ENCODE measurements at regions not wholly inside any gene's neighbourhood (a gene's known extent, or its start where the extent isn't known, plus 50 kb on each side); places are given as distances from the start of the nearest gene placed in this dataset.

DNA sequence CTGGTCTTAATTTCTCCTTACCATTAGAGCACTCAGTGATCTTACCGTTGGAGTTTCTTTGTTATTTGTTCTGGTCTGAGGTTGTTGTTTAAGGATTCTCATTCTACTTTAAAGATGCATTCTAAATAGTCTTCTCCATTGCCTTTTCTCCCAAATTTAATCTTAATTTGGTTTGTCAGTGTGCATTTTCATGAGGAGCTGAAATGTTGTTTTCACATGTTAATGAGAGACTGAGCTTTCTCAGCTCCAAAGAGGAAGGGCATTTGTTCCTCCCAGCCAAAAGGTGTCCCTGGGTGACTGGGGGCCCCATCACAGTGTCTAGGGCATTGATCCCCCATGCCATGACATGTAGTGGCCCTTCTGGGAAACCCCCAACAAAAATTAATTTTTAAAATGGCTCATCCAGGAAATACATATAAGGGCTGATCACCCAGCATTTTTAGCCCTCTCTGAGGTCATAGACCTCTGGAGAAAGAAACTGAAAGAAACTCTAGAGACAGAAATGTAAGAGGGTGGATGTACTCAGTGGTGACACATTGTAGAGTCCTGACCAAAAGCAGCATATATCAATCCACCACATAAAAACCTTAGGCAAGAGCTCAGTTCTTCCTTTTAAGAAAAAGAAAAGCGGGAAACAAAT, 240.4 kb upstream of the RAI14 start:
- TF ChIP-seq, protein P1, sequence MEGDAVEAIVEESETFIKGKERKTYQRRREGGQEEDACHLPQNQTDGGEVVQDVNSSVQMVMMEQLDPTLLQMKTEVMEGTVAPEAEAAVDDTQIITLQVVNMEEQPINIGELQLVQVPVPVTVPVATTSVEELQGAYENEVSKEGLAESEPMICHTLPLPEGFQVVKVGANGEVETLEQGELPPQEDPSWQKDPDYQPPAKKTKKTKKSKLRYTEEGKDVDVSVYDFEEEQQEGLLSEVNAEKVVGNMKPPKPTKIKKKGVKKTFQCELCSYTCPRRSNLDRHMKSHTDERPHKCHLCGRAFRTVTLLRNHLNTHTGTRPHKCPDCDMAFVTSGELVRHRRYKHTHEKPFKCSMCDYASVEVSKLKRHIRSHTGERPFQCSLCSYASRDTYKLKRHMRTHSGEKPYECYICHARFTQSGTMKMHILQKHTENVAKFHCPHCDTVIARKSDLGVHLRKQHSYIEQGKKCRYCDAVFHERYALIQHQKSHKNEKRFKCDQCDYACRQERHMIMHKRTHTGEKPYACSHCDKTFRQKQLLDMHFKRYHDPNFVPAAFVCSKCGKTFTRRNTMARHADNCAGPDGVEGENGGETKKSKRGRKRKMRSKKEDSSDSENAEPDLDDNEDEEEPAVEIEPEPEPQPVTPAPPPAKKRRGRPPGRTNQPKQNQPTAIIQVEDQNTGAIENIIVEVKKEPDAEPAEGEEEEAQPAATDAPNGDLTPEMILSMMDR (conservative IDR thresholded peaks at IDR 0.05; ENCODE audit: low read depth in 2 of 2): no peak
- TF ChIP-seq, protein P2, sequence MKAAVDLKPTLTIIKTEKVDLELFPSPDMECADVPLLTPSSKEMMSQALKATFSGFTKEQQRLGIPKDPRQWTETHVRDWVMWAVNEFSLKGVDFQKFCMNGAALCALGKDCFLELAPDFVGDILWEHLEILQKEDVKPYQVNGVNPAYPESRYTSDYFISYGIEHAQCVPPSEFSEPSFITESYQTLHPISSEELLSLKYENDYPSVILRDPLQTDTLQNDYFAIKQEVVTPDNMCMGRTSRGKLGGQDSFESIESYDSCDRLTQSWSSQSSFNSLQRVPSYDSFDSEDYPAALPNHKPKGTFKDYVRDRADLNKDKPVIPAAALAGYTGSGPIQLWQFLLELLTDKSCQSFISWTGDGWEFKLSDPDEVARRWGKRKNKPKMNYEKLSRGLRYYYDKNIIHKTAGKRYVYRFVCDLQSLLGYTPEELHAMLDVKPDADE (IDR thresholded peaks at IDR 0.05): no peak
- TF ChIP-seq EZH2 (IDR thresholded peaks at IDR 0.05; ENCODE audit: low read depth, unreplicated experiment) (no peak), POLR2AphosphoS5 (IDR thresholded peaks at IDR 0.05; ENCODE audit: low read depth) (no peak), ZNF331 (CRISPR knock-in tag; IDR thresholded peaks at IDR 0.05; ENCODE audit: low read depth) (no peak)
- TF ChIP-seq, protein P3, sequence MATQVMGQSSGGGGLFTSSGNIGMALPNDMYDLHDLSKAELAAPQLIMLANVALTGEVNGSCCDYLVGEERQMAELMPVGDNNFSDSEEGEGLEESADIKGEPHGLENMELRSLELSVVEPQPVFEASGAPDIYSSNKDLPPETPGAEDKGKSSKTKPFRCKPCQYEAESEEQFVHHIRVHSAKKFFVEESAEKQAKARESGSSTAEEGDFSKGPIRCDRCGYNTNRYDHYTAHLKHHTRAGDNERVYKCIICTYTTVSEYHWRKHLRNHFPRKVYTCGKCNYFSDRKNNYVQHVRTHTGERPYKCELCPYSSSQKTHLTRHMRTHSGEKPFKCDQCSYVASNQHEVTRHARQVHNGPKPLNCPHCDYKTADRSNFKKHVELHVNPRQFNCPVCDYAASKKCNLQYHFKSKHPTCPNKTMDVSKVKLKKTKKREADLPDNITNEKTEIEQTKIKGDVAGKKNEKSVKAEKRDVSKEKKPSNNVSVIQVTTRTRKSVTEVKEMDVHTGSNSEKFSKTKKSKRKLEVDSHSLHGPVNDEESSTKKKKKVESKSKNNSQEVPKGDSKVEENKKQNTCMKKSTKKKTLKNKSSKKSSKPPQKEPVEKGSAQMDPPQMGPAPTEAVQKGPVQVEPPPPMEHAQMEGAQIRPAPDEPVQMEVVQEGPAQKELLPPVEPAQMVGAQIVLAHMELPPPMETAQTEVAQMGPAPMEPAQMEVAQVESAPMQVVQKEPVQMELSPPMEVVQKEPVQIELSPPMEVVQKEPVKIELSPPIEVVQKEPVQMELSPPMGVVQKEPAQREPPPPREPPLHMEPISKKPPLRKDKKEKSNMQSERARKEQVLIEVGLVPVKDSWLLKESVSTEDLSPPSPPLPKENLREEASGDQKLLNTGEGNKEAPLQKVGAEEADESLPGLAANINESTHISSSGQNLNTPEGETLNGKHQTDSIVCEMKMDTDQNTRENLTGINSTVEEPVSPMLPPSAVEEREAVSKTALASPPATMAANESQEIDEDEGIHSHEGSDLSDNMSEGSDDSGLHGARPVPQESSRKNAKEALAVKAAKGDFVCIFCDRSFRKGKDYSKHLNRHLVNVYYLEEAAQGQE (IDR thresholded peaks at IDR 0.05; ENCODE audit: unreplicated experiment): no peak

All from GM23338 (cell line).